HEK293 (cell line): ENCODE measurements at regions not wholly inside any gene's neighbourhood (a gene's known extent, or its start where the extent isn't known, plus 50 kb on each side); places are given as distances from the start of the nearest gene placed in this dataset.
A peak's percentile ranks its signal among the peaks of the same experiment; 100 is the strongest.

Experiments
- CTCF ChIA-PET: fragments of 350-600 bp; formaldehyde crosslinking; extraction: SDS; loops from one replicate; lab custom pipeline; 2021; ENCODE audit warnings: antibody characterized with exemption; lab: Yijun Ruan, JAX
- POLR2A ChIA-PET: fragments of 300-600 bp; formaldehyde crosslinking; extraction: SDS; loops from one replicate; lab custom pipeline; 2020; ENCODE audit warnings: antibody characterized with exemption, inconsistent platforms; lab: Yijun Ruan, JAX
- H3K27ac ChIP-seq: fragments of 200-500 bp; sonication (Bioruptor generic); 2 replicates; pipeline ENCODE4 v1.5.1; 2014; ENCODE audit warnings: low read depth, low read length, control low read depth, inconsistent platforms; ENCODE audit errors: extremely low read depth
- H3K36me3 ChIP-seq, 2 experiments: fragments of 200-500 bp in 1 of 2; sonication (Bioruptor generic) in 1 of 2; 1 replicate in 1 of 2; 2 replicates in 1 of 2; pipeline ENCODE4 v1.5.1; 2014 to 2017; ENCODE audit warnings: inconsistent platforms in 2 of 2, low read length in 2 of 2; ENCODE audit not compliant: control insufficient read depth in 2 of 2, insufficient read depth in 1 of 2
- H3K4me1 ChIP-seq: fragments of 200-500 bp; sonication (Bioruptor generic); 2 replicates; pipeline ENCODE4 v1.5.1; 2014; ENCODE audit warnings: mild to moderate bottlenecking, low read length, inconsistent platforms; ENCODE audit not compliant: control insufficient read depth, insufficient read depth
- H3K4me3 ChIP-seq: 2 replicates; pipeline ENCODE4 v1.5.1; 2011; ENCODE audit warnings: low read depth, mild to moderate bottlenecking, control low read depth, low read length, moderate library complexity
- H3K9me3 ChIP-seq: fragments of 200-500 bp; sonication (Bioruptor generic); 2 replicates; pipeline ENCODE4 v1.5.1; 2014; ENCODE audit warnings: low read depth, low read length, inconsistent platforms; ENCODE audit not compliant: control insufficient read depth, insufficient read depth
- ATF2 ChIP-seq: fragments of 450-650 bp; formaldehyde crosslinking; IDR thresholded peaks from 2 replicates; pipeline ENCODE4 v1.5.1; 2016; ENCODE audit warnings: missing biosample characterization, missing genetic modification characterization, low read depth
- GFI1B ChIP-seq: fragments of 450-650 bp; formaldehyde crosslinking; IDR thresholded peaks from 2 replicates; pipeline ENCODE4 v1.5.1; 2016; ENCODE audit warnings: missing biosample characterization, missing genetic modification characterization
- HIC1 ChIP-seq: fragments of 450-650 bp; formaldehyde crosslinking; IDR thresholded peaks from 2 replicates; pipeline ENCODE4 v1.5.1; 2016; ENCODE audit warnings: missing biosample characterization, missing genetic modification characterization
- HOXC10 ChIP-seq: sonication (generic); formaldehyde crosslinking; IDR thresholded peaks from 2 replicates; pipeline ENCODE4 v1.8.1; 2023; ENCODE audit warnings: mild to moderate bottlenecking, missing genetic modification reagents
- IKZF3 ChIP-seq: fragments of 450-650 bp; IDR thresholded peaks from 2 replicates; pipeline ENCODE4 v1.5.0; 2018; ENCODE audit warnings: missing biosample characterization, mild to moderate bottlenecking, missing genetic modification characterization, moderate library complexity
- KLF10 ChIP-seq: fragments of 450-650 bp; IDR thresholded peaks from 2 replicates; pipeline ENCODE4 v1.5.1; 2018; ENCODE audit warnings: missing biosample characterization, mild to moderate bottlenecking, missing genetic modification characterization
- PRDM1 ChIP-seq: fragments of 450-650 bp; formaldehyde crosslinking; IDR thresholded peaks from 2 replicates; pipeline ENCODE4; 2016; ENCODE audit warnings: missing biosample characterization, missing genetic modification characterization
- TCF7L2 ChIP-seq: IDR thresholded peaks from 2 replicates; pipeline ENCODE4 v1.6.1; 2011; ENCODE audit warnings: low read depth, mild to moderate bottlenecking, inconsistent platforms, low read length, moderate library complexity, borderline replicate concordance
- ZBTB8A ChIP-seq: fragments of 450-650 bp; formaldehyde crosslinking; IDR thresholded peaks from 2 replicates; pipeline ENCODE4 v1.5.1; 2016; ENCODE audit warnings: missing biosample characterization, missing genetic modification characterization
- ZNF10 ChIP-seq: fragments of 450-650 bp; formaldehyde crosslinking; IDR thresholded peaks from 2 replicates; pipeline ENCODE4 v1.5.1; 2017; ENCODE audit warnings: missing biosample characterization, missing genetic modification characterization
- ZNF138 ChIP-seq: fragments of 450-650 bp; formaldehyde crosslinking; IDR thresholded peaks from 2 replicates; pipeline ENCODE4 v1.5.1; 2016; ENCODE audit warnings: missing biosample characterization, missing genetic modification characterization, borderline replicate concordance
- ZNF148 ChIP-seq: fragments of 450-650 bp; formaldehyde crosslinking; IDR thresholded peaks from 2 replicates; pipeline ENCODE4 v1.5.0; 2017; ENCODE audit warnings: missing biosample characterization, missing genetic modification characterization, borderline replicate concordance
- ZNF155 ChIP-seq: fragments of 450-650 bp; formaldehyde crosslinking; IDR thresholded peaks from 2 replicates; pipeline ENCODE4 v1.5.1; 2016; ENCODE audit warnings: missing biosample characterization, missing genetic modification characterization
- ZNF157 ChIP-seq: fragments of 450-650 bp; formaldehyde crosslinking; IDR thresholded peaks from 2 replicates; pipeline ENCODE4 v1.5.1; 2016; ENCODE audit warnings: missing biosample characterization, missing genetic modification characterization
- ZNF16 ChIP-seq: fragments of 450-650 bp; formaldehyde crosslinking; IDR thresholded peaks from 2 replicates; pipeline ENCODE4 v1.5.1; 2016; ENCODE audit warnings: low read depth, missing biosample characterization, missing genetic modification characterization
- ZNF169 ChIP-seq: fragments of 450-650 bp; formaldehyde crosslinking; IDR thresholded peaks from 2 replicates; pipeline ENCODE4 v1.5.1; 2016; ENCODE audit warnings: missing biosample characterization, missing genetic modification characterization
- ZNF248 ChIP-seq: fragments of 450-650 bp; formaldehyde crosslinking; IDR thresholded peaks from 2 replicates; pipeline ENCODE4 v1.5.1; 2017; ENCODE audit warnings: missing biosample characterization, missing genetic modification characterization
- ZNF391 ChIP-seq: fragments of 450-650 bp; formaldehyde crosslinking; IDR thresholded peaks from 2 replicates; pipeline ENCODE4 v1.5.1; 2016; ENCODE audit warnings: low read depth, missing biosample characterization, missing genetic modification characterization, borderline replicate concordance
- ZNF544 ChIP-seq: fragments of 450-650 bp; formaldehyde crosslinking; IDR thresholded peaks from 2 replicates; pipeline ENCODE4 v1.5.0; 2017; ENCODE audit warnings: missing biosample characterization, missing genetic modification characterization
- ZNF626 ChIP-seq: fragments of 450-650 bp; sonication (Bioruptor Pico); formaldehyde crosslinking; IDR thresholded peaks from 2 replicates; pipeline ENCODE4 v1.5.1; 2018; ENCODE audit warnings: missing biosample characterization, missing genetic modification characterization, inconsistent platforms
- ZNF660 ChIP-seq: fragments of 450-650 bp; IDR thresholded peaks from 2 replicates; pipeline ENCODE4 v1.5.1; 2018; ENCODE audit warnings: missing biosample characterization, mild to moderate bottlenecking, missing genetic modification characterization
- ZNF704 ChIP-seq: fragments of 450-650 bp; formaldehyde crosslinking; IDR thresholded peaks from 2 replicates; pipeline ENCODE4 v1.5.1; 2016; ENCODE audit warnings: missing biosample characterization, missing genetic modification characterization
- TF ChIP-seq, protein P1 (sequence below): fragments of 450-650 bp; formaldehyde crosslinking; IDR thresholded peaks from 2 replicates; pipeline ENCODE4 v1.5.1; 2016; ENCODE audit warnings: missing biosample characterization, missing genetic modification characterization
- TF ChIP-seq, protein P2 (sequence below): fragments of 450-650 bp; formaldehyde crosslinking; IDR thresholded peaks from 2 replicates; pipeline ENCODE4 v1.5.1; 2016; ENCODE audit warnings: missing biosample characterization, missing genetic modification characterization
- TF ChIP-seq, protein P3 (sequence below): fragments of 450-650 bp; formaldehyde crosslinking; IDR thresholded peaks from 2 replicates; pipeline ENCODE4 v1.5.1; 2017; ENCODE audit warnings: missing biosample characterization, missing genetic modification characterization
- TF ChIP-seq, protein P4 (sequence below): fragments of 450-650 bp; formaldehyde crosslinking; IDR thresholded peaks from 2 replicates; pipeline ENCODE4 v1.5.1; 2016; ENCODE audit warnings: missing biosample characterization, missing genetic modification characterization

DNA sequence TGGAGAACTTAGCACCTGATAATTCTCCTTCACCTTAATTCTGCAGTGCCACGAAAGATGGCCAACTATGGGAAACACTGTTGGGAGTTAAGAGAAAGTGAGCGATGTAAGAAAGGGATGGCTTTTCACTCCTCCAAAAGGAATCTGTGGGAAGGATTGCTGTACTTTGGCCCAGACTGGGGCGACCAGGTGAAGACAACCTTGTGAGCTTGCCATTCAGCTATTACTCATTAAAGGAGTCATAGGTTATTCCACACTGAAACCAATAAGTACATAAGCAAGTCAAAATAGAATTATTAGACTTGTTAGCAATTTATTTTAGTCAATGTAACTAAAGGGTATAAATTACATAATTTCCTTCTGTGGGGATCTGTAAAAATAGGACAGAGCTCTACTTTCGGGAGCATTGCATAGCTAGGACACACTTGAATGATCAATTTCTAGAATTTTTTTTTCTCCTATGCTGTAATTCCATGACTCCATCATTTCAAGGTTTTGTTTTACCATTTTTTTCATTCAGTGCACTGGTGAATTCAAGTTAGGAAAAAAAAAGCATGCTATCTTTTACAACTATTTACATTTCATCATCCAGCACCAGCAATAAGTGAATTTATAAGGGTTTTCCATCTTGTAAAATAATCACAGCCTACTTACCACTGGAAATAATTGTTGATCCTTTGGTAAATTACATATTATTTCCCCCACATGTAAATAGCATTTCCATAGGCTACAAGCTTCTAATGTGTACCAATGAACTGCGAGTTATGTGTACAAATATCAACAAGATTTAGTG is 231.7 kb downstream of the SIM1 start:
- ChIA-PET POLR2A (no interaction called here), CTCF (no interaction called here)
- H3K36me3 ChIP-seq, result no peaks in the 10 kb centered on the region
- TF ChIP-seq HOXC10, result no peak
- no peak for TF ChIP-seq ZNF704 (tag by site-specific recombination)
- no peak for TF ChIP-seq HIC1
- TF ChIP-seq ZNF155 (tag by site-specific recombination), result no peak
- no peak for TF ChIP-seq GFI1B (tag by site-specific recombination)
- no peak for TF ChIP-seq ZNF16 (tag by site-specific recombination)
- TF ChIP-seq TCF7L2, result no peak
- TF ChIP-seq ZNF248, result no peak
- no peak for TF ChIP-seq ZNF157 (tag by site-specific recombination)
- TF ChIP-seq, protein P1, sequence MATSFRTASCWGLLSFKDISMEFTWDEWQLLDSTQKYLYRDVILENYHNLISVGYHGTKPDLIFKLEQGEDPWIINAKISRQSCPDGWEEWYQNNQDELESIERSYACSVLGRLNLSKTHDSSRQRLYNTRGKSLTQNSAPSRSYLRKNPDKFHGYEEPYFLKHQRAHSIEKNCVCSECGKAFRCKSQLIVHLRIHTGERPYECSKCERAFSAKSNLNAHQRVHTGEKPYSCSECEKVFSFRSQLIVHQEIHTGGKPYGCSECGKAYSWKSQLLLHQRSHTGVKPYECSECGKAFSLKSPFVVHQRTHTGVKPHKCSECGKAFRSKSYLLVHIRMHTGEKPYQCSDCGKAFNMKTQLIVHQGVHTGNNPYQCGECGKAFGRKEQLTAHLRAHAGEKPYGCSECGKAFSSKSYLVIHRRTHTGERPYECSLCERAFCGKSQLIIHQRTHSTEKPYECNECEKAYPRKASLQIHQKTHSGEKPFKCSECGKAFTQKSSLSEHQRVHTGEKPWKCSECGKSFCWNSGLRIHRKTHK (tag by site-specific recombination), result no peak
- no peak for TF ChIP-seq ZBTB8A
- no peak for TF ChIP-seq IKZF3
- 0 out of 2 replicates have a peak, but pooled peaks have one; percentile 26 for TF ChIP-seq ZNF660 (tag by site-specific recombination)
- TF ChIP-seq, protein P2, sequence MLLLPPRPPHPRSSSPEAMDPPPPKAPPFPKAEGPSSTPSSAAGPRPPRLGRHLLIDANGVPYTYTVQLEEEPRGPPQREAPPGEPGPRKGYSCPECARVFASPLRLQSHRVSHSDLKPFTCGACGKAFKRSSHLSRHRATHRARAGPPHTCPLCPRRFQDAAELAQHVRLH (tag by site-specific recombination), result no peak
- TF ChIP-seq ZNF544 (tag by site-specific recombination), result no peak
- no peak for TF ChIP-seq PRDM1 (tag by site-specific recombination)
- TF ChIP-seq KLF10, result no peak
- TF ChIP-seq ZNF626 (tag by site-specific recombination), result no peak
- TF ChIP-seq ZNF138 (tag by site-specific recombination), result no peak
- no peak for TF ChIP-seq ZNF169 (tag by site-specific recombination)
- peak; percentile 79 for TF ChIP-seq ZNF10
- TF ChIP-seq ZNF148 (tag by site-specific recombination), result no peak
- TF ChIP-seq, protein P3, sequence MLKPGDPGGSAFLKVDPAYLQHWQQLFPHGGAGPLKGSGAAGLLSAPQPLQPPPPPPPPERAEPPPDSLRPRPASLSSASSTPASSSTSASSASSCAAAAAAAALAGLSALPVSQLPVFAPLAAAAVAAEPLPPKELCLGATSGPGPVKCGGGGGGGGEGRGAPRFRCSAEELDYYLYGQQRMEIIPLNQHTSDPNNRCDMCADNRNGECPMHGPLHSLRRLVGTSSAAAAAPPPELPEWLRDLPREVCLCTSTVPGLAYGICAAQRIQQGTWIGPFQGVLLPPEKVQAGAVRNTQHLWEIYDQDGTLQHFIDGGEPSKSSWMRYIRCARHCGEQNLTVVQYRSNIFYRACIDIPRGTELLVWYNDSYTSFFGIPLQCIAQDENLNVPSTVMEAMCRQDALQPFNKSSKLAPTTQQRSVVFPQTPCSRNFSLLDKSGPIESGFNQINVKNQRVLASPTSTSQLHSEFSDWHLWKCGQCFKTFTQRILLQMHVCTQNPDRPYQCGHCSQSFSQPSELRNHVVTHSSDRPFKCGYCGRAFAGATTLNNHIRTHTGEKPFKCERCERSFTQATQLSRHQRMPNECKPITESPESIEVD (tag by site-specific recombination), result peak; percentile 91
- TF ChIP-seq, protein P4, sequence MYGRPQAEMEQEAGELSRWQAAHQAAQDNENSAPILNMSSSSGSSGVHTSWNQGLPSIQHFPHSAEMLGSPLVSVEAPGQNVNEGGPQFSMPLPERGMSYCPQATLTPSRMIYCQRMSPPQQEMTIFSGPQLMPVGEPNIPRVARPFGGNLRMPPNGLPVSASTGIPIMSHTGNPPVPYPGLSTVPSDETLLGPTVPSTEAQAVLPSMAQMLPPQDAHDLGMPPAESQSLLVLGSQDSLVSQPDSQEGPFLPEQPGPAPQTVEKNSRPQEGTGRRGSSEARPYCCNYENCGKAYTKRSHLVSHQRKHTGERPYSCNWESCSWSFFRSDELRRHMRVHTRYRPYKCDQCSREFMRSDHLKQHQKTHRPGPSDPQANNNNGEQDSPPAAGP (tag by site-specific recombination), result no peak
- TF ChIP-seq ATF2, result no peak
- TF ChIP-seq ZNF391 (tag by site-specific recombination), result no peak

More for the DNA sequence above, 231.7 kb downstream of the SIM1 start:
- Histone ChIP-seq H3K27ac (no peak overlapping the region), H3K4me1 (0 out of 2 replicates have a peak, but pooled peaks cover 4% of the 10 kb centered on the region), H3K9me3 (no peaks in the 10 kb centered on the region), H3K4me3 (no peak overlapping the region)
